ENCODE measurements at regions not wholly inside any gene's neighbourhood (a gene's known extent, or its start where the extent isn't known, plus 50 kb on each side); places are given as distances from the start of the nearest gene placed in this dataset.

- Histone ChIP-seq H3K9me2 (ENCODE audit: insufficient read depth) (no peaks in the 10 kb centered on the region), H3K36me3 (ENCODE audit: control insufficient read depth in 1 of 2, insufficient read depth in 2 of 2, low read length in 2 of 2) (no peaks in the 10 kb centered on the region), H4K20me1 (ENCODE audit: insufficient read depth) (no peaks in the 10 kb centered on the region), H3K9ac (ENCODE audit: low read length) (no peak overlapping the region), H3K4me1 (ENCODE audit: control insufficient read depth in 1 of 2, insufficient read depth in 2 of 2, low read length in 2 of 2) (no peaks in the 10 kb centered on the region), H3K27me3 (ENCODE audit: insufficient read depth, low read length) (peaks cover 5% of the 10 kb centered on the region; the same call in 1 of the 2 replicates), H3K9me3 (ENCODE audit: control insufficient read depth in 1 of 2, insufficient read depth in 1 of 2, low read depth in 1 of 2, low read length in 2 of 2) (no peaks in the 10 kb centered on the region), H3K79me2 (ENCODE audit: insufficient read depth, low read length) (no peaks in the 10 kb centered on the region), H3K27ac (ENCODE audit: low read depth, low read length) (no peak overlapping the region), H3K4me2 (ENCODE audit: low read length) (no peak overlapping the region), H2AFZ (ENCODE audit: low read depth, low read length, poor library complexity, severe bottlenecking) (no peak overlapping the region), H3K4me3 (replicated peaks in 1 of 2; ENCODE audit: low read depth in 1 of 2, low read length in 2 of 2) (no peak overlapping the region)
- ATAC-seq (peak; percentile 38; the same call in 1 of the 2 replicates), DNase-seq (ENCODE audit: low read depth, low spot score) (no peak)
- ChIA-PET POLR2A (no interaction called here), RAD21 (ENCODE audit: low non-redundant PET in 1 of 2, low total read pairs in 2 of 2, uncharacterized antibody in 2 of 2, unreplicated experiment in 2 of 2) (no interaction called here), CTCF (no interaction called here)
- no TSS peak for BruUV-seq (replicated peaks)
- TF ChIP-seq ZFX (IDR thresholded peaks at IDR 0.05) (no peak), JUND (IDR thresholded peaks at IDR 0.05) (no peak), ELF1 (IDR thresholded peaks at IDR 0.05; ENCODE audit: borderline replicate concordance, low read depth) (no peak), RAD21 (IDR thresholded peaks at IDR 0.05; ENCODE audit: low read depth) (no peak), ZBTB33 (IDR thresholded peaks at IDR 0.05; ENCODE audit: extremely low read depth, insufficient replicate concordance, low read length) (no peak), TCF7L2 (IDR thresholded peaks at IDR 0.05; ENCODE audit: borderline replicate concordance, extremely low read depth, insufficient read depth, insufficient read length) (no peak), EGR1 (IDR thresholded peaks at IDR 0.05; ENCODE audit: low read depth) (no peak), FOSL1 (IDR thresholded peaks at IDR 0.05; ENCODE audit: low read depth) (no peak), YY1 (IDR thresholded peaks at IDR 0.05; ENCODE audit: extremely low read depth, insufficient replicate concordance, low read depth, low read length) (no peak), REST (IDR thresholded peaks at IDR 0.05; ENCODE audit: low read depth) (no peak), CBX3 (IDR thresholded peaks at IDR 0.05; ENCODE audit: low read depth) (no peak), ATF3 (IDR thresholded peaks at IDR 0.05) (no peak), SP1 (IDR thresholded peaks at IDR 0.05; ENCODE audit: low read depth) (no peak), CEBPB (IDR thresholded peaks at IDR 0.05; ENCODE audit: low read depth) (no peak)
- intact Hi-C loops (cut with micrococcal nuclease) = no loop called here
Observed at GRCh38 chr21:43278359-43278758, 109.6 kb downstream of the CRYAA start.

All from HCT116 (cell line).